Stimulated activated CD4-positive, alpha-beta T cell treated with anti-CD3 and anti-CD28 coated beads, Interleukin-4, amount 100 ng/mL, for 1 hour (primary cell): ENCODE measurements at regions not wholly inside any gene's neighbourhood (a gene's known extent, or its start where the extent isn't known, plus 50 kb on each side); places are given as distances from the start of the nearest gene placed in this dataset.

Source experiments
- DNase-seq: peaks from one replicate; pipeline ENCODE4 v3.0.0-alpha.2; 2020

DNA sequence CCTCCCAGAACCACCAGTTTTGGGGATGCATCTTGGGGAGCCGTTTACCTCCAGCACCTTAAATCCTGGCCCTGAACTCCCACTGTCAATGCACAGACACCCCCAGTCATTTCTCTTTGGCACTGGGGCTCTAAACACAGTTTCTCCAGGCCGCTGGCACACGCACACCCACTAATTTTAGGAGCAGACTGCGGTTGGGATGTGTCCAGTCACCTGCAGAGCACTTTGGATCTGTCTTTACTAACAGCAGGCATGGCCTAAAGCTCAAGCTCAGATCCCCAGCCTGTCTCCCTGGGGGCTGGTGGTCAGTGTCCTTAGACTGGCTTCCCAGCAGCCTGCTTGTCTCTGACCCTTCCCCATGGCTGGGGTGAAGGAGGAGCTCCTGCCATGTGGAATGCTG, 49.9 kb downstream of the SYNE3 start:
- no peak for DNase-seq

DNA sequence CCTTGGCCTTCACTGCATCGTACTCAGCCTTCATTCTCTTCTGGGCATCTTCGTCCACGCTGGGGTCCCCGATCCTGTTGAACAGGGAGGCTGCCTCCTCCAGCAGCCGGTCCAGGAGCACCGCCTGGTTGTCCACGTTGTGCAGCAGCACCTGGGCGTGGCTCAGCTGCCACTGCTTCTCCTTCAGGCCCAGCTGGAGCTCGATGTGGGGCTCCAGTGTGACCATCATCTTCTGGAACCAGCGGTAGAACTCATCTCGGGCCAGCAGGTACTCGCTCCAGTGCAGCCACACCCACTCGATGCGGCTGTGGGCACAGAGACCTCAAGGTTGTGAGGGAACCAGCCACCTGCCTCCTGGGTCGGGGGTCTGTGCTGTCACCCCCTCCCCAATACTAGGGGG, 50.5 kb downstream of the SYNE3 start:
- DNase-seq, result no peak

DNA sequence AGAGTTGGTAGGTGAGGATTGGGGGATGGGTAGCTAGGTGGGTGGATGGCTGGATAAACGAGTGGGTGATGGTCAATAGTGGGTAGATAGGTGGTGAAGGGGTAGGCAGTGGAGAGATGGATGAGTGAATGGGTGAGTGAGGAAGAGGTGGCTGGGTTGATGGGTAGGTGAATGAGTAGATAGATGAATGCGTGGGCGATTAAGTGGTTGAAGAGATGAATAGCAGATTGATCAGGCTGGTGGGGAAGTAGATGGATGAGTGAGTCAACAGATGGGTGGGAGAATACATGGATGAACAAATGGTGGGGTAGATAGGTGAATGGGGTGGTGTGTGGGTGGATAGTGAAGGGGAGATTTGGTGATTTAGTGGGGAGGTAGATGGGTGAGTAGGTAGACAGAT, 51.1 kb downstream of the SYNE3 start:
- DNase-seq, result no peak

DNA sequence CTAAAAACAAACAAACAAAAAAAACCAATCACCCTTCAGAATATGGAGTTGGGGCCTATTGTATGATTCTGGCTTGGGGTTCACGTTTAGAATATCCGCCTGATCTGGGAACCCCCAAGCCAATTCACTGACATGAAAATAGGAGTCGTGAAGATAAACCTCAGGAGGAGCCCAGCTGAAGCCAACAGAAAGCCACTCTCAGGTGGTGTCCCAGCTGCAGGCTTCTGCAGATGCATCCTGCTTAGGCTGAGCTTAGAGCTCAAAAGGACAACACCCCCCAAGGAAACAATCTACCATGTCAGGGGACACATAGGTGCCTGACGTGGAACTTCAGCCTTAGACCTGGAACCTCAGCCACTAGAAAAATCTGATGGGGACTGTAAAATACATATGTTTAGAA, 51.9 kb downstream of the SYNE3 start:
- no peak for DNase-seq

DNA sequence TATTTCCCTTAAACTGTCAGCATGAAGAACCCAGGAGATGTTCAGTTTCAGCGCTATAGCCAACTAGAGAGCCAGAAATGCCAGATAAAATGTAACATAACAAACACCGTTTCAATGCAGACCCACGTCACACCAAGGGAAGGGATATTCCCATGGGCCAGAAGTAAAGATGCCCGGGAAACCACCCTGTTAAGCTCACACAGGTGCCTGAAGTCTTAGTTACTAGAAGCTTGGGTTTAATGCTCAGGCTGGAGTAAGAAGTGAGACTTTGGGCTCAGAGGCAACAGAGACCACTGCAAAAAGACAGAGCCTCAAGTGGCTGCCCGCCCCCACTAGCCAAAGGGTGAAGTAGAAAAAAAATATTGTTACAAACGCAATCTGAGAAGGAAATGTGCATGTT, 52.3 kb downstream of the SYNE3 start:
- DNase-seq, result no peak

DNA sequence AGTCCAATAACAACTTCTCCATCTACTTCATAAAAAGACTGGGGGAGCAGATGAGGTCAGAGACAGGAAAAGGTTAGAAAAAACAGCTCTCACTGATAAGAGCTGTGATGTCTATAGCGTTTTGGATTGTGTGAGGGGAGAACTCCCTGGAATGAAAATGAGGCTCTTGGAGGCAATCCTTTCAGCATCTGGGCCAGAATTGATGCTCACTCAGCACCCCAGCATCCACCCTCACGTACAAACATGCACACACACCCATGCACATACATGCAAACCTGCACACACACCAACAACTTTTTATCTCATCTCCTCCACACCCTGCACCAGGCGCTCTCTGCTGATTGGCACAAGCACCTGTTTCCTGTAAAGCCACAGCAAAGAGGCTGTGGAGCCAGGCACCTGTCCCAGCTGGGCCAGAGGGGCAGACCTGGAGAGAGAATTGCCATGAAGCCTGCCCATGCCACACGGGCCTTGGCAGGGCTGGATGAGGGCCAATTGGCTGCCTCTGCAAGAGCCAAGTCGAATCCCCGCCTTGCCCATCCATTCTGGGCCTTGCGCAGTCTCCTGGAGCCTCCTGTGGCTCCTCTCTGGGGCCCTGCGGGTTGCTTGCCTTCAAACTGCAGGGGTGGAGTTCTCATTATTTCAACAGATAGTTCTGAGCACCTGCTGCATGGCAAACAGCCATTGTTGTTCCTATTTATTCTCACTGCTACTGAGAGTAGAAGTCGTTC, 53.1 kb downstream of the SYNE3 start:
- peak; percentile 13 for DNase-seq

DNA sequence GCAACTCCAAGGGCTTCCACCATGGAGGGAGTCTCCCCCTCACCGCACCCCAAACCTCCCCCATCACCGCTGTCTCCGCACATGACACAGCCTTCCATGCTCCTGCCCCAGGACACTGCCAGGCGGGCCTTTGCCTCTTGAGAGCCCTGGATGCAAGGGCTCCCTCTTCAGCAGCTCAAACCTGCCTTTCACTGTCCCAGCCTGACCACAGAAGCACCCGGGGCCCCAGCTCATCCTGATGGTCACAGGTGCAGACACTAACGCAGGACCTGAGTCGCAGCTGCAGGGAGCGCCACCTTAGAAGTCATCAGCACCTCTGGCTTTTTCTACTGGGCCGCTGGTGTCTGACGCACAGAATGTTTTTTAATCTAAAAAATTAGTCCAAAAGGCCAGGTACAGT, 54.0 kb downstream of the SYNE3 start:
- DNase-seq, result no peak

DNA sequence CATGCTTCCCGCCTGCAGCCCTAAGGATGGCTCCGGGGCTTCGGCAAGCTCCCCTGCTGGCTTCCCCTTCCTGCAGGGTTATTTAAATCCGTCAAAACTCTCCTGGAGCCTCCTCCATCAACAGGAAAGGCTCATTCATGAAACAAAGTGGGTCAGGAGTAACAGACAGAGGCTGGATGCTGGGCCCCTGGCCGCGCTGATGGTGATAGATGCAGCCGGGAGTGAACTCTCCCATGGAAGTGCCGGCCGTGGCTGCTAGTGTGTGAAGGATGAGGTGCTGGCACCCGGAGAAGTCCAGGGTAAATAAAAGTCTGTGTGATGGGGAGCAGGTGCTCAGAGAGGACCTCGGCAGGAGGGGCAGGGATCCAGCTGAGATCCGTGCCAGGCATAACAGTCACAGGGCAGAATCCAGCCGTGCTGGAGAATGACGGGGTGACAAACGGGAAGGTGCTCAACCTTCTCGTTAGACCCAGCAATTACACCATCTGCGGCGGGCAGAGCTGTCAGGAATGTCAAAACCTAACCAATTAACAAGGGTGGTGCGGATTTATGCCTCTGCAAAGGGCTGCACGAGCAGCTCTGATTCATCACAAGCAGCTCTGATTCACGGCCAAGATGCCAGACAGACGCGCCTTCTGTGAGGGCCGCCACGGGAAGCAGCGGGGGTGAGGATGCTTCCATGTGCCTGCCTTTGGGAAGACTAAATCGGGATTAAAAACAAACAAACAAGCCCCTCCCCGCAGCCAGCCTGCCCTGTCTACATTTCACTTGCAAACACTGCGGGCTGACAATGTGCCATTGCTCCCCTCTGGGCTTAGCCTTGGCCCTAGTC, 55.6 kb downstream of the SYNE3 start:
- DNase-seq, result no peak

DNA sequence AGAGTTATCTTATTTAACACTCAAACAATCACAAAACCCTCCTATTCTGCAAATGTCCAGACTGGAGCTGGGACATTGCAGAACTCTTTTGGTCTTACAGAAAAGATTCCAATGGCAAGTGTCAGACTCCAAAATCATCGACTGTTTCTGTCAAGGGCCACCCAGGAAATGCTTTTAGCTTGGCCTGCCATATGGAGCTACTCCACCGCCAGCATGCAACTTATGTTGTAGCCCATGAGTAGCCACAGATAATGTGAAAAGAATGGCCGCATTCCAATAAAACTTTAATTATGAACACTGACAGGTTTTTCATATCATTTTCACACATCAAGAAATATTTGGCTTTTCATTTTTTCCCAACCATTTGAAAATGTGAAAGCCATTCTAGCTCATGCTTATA, 57.5 kb downstream of the SYNE3 start:
- DNase-seq, result no peak

DNA sequence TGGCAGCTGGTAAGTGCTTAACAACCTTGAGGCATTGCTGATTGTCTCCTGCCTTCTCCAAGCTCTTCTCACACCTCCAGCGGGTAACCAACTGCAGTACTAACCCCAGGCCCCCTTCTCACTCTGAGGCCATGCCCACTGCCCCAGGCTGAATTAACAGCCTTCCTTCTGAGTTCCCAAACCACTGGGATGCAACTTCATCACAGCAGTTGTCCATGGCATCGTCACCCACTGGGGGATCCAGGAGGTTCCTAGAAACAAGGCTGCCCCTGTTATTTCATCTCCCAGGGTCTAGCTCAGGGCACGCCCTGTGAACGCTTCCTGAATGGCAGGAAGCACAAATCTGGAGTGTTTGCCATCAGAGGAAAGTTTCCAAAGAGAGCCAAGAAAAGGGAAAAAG, 58.0 kb downstream of the SYNE3 start:
- no peak for DNase-seq

DNA sequence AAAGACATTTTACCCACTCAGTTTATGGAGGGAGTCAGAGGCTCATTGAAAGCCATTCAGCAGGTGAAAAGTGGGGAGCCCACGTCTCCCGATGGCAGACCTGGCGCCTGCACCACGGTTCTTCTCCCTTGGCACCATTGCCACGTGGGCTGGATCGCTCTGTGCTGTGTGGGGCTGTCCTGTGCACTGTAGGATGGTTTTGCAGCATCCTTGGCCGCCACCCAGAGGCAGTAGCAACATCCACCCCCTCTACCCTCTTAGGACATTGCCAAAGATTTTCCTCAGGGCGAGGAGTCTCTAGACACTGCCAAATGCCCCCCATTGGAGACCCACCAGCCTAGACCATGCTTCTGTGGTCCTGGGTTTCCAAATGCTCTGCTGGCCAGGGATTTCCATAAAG, 60.2 kb downstream of the SYNE3 start:
- no peak for DNase-seq

DNA sequence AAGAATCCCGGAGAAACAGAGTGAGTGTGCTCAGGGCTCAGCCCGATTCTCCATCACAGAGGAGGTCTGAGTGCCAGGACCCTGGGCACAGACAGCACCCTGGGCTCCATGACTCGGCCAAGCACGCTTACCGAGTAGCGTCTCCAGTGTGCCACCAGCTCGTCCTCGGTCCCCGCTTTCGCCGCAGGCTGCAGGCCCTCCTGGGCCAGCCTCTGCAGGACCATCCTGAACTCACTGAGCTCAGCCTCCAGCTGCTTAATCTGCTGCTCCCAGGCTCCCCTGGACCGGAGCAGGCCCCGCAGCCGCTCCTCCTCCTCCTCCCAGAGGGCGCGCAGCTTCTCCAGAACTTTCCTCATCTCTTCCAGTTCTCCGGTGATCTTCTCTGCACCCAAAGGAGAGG, 61.2 kb downstream of the SYNE3 start:
- no peak for DNase-seq

DNA sequence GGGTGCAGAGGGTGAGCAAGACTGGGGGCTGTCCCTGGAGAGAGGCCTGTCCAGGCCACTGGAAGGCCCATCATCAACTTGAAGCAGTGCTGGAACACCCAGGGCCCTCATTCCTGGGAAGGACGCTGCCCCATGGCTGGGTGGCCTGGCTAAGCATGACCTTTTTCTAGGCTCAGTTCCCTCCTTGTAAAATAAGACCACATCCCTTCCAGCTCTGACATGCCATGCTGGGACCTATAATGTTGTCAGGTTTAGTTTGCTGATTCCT, 62.8 kb downstream of the SYNE3 start:
- DNase-seq, result no peak

DNA sequence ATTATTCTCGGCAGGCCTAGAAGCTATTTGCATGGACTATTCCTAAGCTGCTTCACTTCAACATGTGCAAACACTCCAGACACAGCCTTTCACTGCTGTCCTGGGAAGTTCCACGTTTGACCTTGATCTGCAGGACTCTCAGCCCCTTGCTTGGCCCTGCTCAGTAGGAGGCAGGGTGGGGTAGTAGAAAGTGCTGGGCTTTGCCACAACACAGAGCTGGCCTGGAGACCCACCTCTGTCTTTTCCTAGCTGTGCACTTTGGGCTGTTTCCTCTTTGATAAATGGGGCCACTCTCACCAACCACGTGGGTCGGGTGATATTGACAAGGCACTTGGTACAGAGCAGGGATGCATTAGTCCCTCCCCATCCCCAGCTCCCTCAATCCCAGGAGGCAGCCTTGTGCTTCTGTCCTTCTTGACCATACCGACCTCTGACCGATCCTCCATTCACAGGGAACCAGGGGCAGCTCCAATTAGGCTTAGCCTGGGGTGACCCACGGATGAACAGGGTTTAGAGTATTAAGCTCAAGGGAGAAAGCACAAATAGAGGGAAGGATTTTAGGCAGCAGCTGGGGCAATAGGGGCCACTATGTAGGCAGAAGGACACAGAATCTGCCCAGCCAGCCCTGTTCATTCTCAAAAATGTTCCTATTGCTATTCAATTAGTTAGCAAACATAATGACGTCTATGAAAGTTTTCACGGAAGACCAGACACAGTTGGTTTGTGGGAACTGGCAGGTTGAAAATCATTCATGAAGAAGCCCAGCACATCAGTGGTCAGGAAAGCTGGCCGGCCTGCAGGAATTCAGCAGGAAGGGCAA, 63.3 kb downstream of the SYNE3 start:
- no peak for DNase-seq

DNA sequence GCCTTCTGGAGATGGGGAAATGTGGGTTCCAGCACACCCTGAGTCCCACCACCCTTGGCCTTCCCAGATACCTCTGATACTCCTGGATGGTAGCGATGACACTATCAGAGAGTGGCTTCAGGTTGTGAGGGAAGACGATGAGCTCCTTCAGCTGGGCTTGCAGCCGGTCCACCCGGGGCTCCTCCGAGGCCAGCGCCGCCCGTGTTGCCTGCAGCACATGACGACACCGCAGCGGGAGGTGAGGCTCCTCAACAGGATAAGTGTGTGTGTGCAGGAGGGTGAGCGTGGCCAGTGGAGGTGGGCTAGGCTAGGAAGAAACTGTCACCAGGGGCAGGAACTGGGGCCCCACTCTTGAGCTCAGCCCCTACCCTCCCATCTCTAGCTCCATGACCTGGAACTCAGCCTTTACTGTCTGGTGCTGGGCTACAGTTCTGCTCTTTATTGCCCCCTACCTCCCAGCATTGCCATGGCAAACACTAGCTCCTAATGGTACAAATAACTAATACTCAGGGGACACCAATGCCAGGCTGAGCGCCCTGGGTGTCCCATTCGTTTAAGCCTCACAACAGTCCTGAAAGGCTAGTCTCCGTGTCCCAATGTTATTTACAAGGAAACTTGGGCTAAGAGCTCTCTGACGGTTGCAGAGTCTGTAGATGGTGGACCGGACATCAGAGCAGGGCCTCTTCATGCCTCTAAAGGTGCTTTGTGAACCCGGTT, 64.1 kb downstream of the SYNE3 start:
- no peak for DNase-seq

DNA sequence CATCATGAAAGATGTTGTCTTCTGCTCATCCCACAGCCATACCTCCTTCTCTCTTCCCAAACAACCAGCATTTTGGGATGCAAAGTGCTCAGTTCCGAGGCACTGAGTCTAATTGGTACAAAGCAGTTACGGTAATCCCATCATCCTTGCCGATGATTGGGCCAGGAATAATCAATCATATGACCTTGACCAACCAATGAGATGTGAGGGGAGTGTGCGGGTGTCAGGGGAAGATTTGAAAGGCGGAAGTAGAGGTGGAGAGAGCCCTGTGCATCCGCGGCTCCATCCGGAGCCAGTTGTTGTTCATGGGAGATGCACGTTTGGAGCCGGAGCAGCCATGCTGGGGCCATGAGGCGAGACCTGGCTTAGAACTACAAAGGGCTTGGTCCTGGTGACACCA, 67.3 kb downstream of the SYNE3 start:
- DNase-seq, result no peak

DNA sequence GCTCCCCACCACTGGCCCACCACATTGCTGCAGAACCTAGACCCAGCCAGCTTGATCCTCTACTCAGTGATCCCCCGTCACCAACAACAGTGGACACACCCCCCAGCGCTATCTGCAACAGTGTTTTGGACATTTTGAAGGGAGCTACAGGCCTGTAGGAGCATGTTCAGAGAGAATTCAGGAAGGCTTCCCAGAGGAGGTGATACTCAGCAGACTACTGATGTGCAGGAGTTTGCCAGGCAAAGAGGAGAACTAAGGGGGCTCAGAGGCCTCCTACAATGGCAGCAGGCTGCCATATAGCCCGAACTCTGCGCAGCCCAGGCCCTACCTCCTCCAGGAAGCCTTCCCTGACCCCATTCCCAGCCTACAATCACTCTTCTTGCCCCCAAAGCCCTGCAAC, 70.0 kb downstream of the SYNE3 start:
- DNase-seq, result no peak

DNA sequence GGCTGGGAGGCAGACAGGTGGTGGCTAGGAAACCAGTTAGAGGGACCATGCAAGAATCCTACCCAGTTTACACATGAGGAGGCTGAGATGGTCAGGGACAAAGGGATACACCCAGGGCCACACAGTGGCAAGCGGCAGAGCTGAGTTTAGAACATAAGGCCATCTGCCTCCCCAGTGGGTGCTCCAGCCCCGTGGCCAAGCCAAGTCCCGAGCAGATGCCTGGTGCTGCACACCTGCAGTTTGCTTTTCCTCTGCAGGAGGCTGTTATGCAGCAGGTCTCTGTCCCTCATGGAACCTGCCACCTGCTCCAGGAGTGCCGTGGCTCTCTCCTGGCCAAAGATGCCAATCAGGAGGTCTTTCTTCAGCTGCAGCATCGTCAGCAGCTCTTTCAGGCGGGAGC, 70.8 kb downstream of the SYNE3 start:
- DNase-seq, result no peak

DNA sequence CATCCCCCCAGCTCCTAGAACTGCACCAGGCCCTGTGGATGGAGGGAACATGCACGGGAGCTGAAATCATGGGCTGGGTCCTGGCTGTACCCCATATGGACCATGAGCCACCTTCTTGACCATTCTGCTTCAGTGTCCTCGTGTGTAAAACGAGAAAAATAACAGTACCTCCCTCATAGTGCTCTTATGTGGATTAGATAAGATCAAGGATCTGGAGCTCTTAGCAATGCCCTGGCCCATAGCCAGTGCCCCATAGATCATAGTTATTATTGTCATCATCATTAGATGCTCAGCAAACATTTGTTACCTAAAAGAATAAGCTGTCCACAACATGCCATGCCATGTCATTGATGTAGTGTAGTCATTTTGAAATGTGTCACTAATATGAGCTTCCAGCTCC, 71.3 kb downstream of the SYNE3 start:
- DNase-seq, result no peak

DNA sequence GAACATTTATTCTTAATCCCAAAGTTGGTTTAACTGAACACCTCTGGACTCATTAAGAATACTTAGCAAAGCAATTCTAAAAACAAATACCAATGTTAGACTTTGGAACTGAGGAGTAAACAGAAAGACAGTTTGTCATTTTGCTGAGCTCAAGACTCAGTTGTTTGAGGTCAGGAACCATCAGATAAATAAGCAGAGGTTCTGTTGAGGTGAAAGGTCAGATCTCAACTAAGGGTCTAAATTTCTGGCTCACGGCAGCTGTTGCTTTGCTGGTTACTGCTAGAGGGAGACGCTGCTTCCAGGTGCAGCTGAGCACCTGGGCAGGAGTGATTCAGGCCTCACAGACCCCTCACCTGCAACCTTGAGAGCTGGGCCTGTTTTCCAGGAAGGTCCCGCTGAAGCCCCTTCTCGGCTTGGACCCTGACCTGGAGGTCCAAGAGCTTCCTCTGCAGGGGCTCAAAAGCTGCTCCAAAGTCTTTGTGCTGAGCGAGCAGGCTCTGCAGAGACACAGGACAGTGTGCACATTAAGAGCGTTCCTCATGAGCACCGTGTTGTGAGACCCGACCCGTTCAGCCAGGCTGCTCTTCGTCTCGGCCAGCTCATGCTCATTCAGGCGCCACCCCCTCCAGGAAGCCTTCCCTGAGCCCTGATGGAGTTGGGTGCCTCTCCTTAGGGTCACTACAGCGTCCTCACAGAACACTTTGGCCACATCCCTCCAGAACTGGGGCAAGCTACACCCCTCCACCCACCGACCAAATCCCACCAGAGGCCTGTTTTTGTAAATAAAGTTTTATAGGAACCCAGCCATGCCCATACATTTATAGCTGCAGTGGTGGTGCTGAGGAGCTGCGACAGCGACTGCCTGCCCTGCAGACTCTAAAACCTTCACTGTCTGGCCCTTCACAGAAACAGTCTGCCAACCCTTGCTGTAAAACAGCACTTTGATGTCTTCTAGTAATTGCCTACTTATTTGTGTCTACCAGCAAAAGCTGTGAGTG, 72.0 kb downstream of the SYNE3 start:
- no peak for DNase-seq

DNA sequence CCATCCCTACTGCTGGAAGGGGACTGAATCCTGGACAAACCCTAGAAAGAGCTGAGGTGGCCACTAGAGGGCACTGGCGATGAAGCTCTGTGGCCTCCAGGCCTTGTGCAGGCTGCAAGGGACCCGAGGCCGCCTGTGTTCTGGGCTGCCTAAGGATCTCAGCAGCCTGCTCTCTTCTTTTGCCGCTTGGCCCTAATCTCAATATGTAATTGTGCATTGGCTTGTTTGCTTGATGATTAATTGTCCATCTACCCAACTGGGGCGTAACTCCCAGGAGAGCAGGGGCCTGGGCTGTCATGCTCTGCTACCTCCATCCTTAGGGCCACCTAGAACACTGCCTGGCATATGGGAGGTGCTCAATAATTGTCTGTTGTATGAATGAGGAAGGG, 73.8 kb downstream of the SYNE3 start:
- peak; percentile 79 for DNase-seq

DNA sequence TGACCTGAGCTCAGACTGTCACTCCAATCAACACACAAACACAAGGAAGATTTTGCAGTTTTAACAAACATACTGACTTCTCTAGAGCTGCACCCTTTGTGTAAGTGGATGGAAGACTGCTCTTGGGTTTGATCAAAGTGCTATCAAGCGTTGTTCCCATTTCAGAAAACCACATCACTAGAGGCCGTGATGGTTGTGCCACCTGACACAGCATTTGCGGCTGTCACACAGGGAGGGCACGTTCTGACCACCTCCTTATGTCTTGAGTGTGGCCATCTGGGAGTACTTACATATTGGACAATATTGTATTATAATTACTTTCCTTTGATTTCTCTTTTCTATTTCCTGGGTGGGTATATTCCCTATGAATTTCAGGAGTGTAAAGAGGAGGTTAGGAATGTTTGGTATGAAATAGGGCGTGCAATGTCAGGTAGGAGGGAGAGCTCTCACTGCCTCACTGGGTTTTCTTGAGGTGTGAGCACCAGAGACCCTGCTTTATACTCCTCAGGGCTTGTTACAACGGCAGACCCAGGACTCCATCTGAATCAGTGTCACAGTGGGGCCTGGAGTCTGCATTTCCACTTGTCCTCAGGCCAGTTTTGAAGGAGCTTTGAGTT, 74.3 kb downstream of the SYNE3 start:
- no peak for DNase-seq
